SK-N-SH treated with all-trans-retinoic acid at 6 μM for 48 hours (cell line): ENCODE measurements at regions not wholly inside any gene's neighbourhood (a gene's known extent, or its start where the extent isn't known, plus 50 kb on each side); places are given as distances from the start of the nearest gene placed in this dataset.

Source experiments
- ATAC-seq: fragments of 200-7000 bp; cut with Tn5 transposase; 3 replicates; pipeline ENCODE4 v1.9.1; 2020; ENCODE audit warnings: mild to moderate bottlenecking, moderate library complexity
- ARNTL ChIP-seq: fragments of 450-650 bp; formaldehyde crosslinking; IDR thresholded peaks from 2 replicates; pipeline ENCODE4 v1.5.0; 2020; ENCODE audit warnings: low read depth, mild to moderate bottlenecking, moderate library complexity, borderline replicate concordance
- BACH2 ChIP-seq: fragments of 250-450 bp; sonication (Bioruptor Pico); IDR thresholded peaks from 2 replicates; pipeline ENCODE4 v1.9.0; 2021; ENCODE audit warnings: mild to moderate bottlenecking, borderline replicate concordance
- CSDC2 ChIP-seq: fragments of 250-450 bp; sonication (Bioruptor Pico); IDR thresholded peaks from 2 replicates; pipeline ENCODE4 v1.5.0; 2020; ENCODE audit warnings: mild to moderate bottlenecking, moderate library complexity
- CSRNP3 ChIP-seq: fragments of 250-450 bp; sonication (Bioruptor Pico); IDR thresholded peaks from 2 replicates; pipeline ENCODE4 v1.5.1; 2021; ENCODE audit warnings: mild to moderate bottlenecking, moderate library complexity
- ESRRG ChIP-seq: fragments of 250-450 bp; sonication (Bioruptor Pico); IDR thresholded peaks from 2 replicates; pipeline ENCODE4 v1.6.1; 2021; ENCODE audit warnings: mild to moderate bottlenecking
- GLIS3 ChIP-seq: fragments of 250-450 bp; sonication (Bioruptor Pico); IDR thresholded peaks from 2 replicates; pipeline ENCODE4 v1.5.0; 2020; ENCODE audit warnings: mild to moderate bottlenecking, moderate library complexity
- ISL1 ChIP-seq: fragments of 250-450 bp; sonication (Bioruptor Pico); IDR thresholded peaks from 2 replicates; pipeline ENCODE4 v2.1.2; 2022; ENCODE audit warnings: mild to moderate bottlenecking, moderate library complexity
- OSR1 ChIP-seq: fragments of 250-450 bp; sonication (Bioruptor Pico); IDR thresholded peaks from 2 replicates; pipeline ENCODE4 v1.8.0; 2022; ENCODE audit warnings: moderate library complexity, mild to moderate bottlenecking, inconsistent platforms
- PATZ1 ChIP-seq: fragments of 250-450 bp; sonication (Bioruptor Pico); IDR thresholded peaks from 2 replicates; pipeline ENCODE4 v1.8.0; 2020; ENCODE audit warnings: mild to moderate bottlenecking, moderate library complexity, borderline replicate concordance
- PPARA ChIP-seq: fragments of 250-450 bp; sonication (Bioruptor Pico); IDR thresholded peaks from 2 replicates; pipeline ENCODE4 v1.5.0; 2020; ENCODE audit warnings: mild to moderate bottlenecking, borderline replicate concordance
- SNAI2 ChIP-seq: fragments of 250-450 bp; sonication (Bioruptor Pico); IDR thresholded peaks from 2 replicates; pipeline ENCODE4 v1.5.0; 2020; ENCODE audit warnings: mild to moderate bottlenecking, moderate library complexity
- TOX ChIP-seq: fragments of 250-450 bp; sonication (Bioruptor Pico); IDR thresholded peaks from 2 replicates; pipeline ENCODE4 v1.8.0; 2021; ENCODE audit warnings: mild to moderate bottlenecking, moderate library complexity, borderline replicate concordance
- TSHZ2 ChIP-seq: fragments of 250-450 bp; sonication (Bioruptor Pico); IDR thresholded peaks from 2 replicates; pipeline ENCODE4 v1.5.0; 2020; ENCODE audit warnings: mild to moderate bottlenecking, moderate library complexity
- ZC3H10 ChIP-seq: fragments of 250-450 bp; sonication (Bioruptor Pico); IDR thresholded peaks from 2 replicates; pipeline ENCODE4 v1.5.1; 2021; ENCODE audit warnings: mild to moderate bottlenecking, moderate library complexity
- ZFP3 ChIP-seq: fragments of 250-450 bp; sonication (Bioruptor Pico); IDR thresholded peaks from 2 replicates; pipeline ENCODE4 v1.5.0; 2020; ENCODE audit warnings: mild to moderate bottlenecking, moderate library complexity
- ZFP30 ChIP-seq: fragments of 450-650 bp; formaldehyde crosslinking; IDR thresholded peaks from 2 replicates; pipeline ENCODE4 v1.5.0; 2022; ENCODE audit warnings: mild to moderate bottlenecking, moderate library complexity
- ZNF565 ChIP-seq: fragments of 450-650 bp; formaldehyde crosslinking; conservative IDR thresholded peaks from 2 replicates; pipeline ENCODE4 v1.5.0; 2020; ENCODE audit warnings: low read depth, mild to moderate bottlenecking, moderate library complexity
- ZNF70 ChIP-seq: fragments of 450-650 bp; formaldehyde crosslinking; IDR thresholded peaks from 2 replicates; pipeline ENCODE4 v1.5.0; 2020; ENCODE audit warnings: mild to moderate bottlenecking, moderate library complexity

- no peak for TF ChIP-seq CSDC2 (CRISPR knock-in tag)
- TF ChIP-seq ZNF70 = no peak
- TF ChIP-seq ARNTL (CRISPR knock-in tag) = no peak
- no peak for TF ChIP-seq TSHZ2 (CRISPR knock-in tag)
- no peak for TF ChIP-seq GLIS3 (CRISPR knock-in tag)
- no peak for TF ChIP-seq ZFP3
- no peak for TF ChIP-seq ISL1 (CRISPR knock-in tag)
- TF ChIP-seq CSRNP3 (CRISPR knock-in tag) = no peak
- TF ChIP-seq ESRRG (CRISPR knock-in tag) = no peak
- no peak for TF ChIP-seq TOX (CRISPR knock-in tag)
- no peak for TF ChIP-seq PPARA
- TF ChIP-seq ZNF565 (CRISPR knock-in tag) = no peak
- no peak for TF ChIP-seq BACH2 (CRISPR knock-in tag)
- no peak for TF ChIP-seq ZC3H10 (CRISPR knock-in tag)
- ATAC-seq = no peak
Observed at GRCh38 chr5:103356350-103357091, 98.0 kb downstream of the MACIR start.

- no peak for ATAC-seq
- TF ChIP-seq ZNF565 (CRISPR knock-in tag) (no peak), ISL1 (CRISPR knock-in tag) (no peak), PPARA (no peak), TSHZ2 (CRISPR knock-in tag) (no peak), ESRRG (CRISPR knock-in tag) (no peak), ZNF70 (no peak), ZC3H10 (CRISPR knock-in tag) (no peak), ZFP30 (no peak), OSR1 (no peak), CSRNP3 (CRISPR knock-in tag) (no peak)
Observed at GRCh38 chr5:103355579-103355978, 97.0 kb downstream of the MACIR start.

- TF ChIP-seq TSHZ2 (CRISPR knock-in tag) = no peak
- TF ChIP-seq CSDC2 (CRISPR knock-in tag) = no peak
- no peak for TF ChIP-seq SNAI2 (CRISPR knock-in tag)
- no peak for TF ChIP-seq CSRNP3 (CRISPR knock-in tag)
- no peak for TF ChIP-seq PATZ1
- TF ChIP-seq ZFP30 = no peak
- no peak for TF ChIP-seq ZC3H10 (CRISPR knock-in tag)
- no peak for TF ChIP-seq BACH2 (CRISPR knock-in tag)
- no peak for TF ChIP-seq ZNF565 (CRISPR knock-in tag)
- no peak for TF ChIP-seq TOX (CRISPR knock-in tag)
- TF ChIP-seq, all 23 proteins: peak for 0
- no peak for ATAC-seq
Observed at GRCh38 chr5:103354446-103354845, 95.9 kb downstream of the MACIR start.
